Fibroblast of skin of abdomen (primary cell): ENCODE measurements at regions not wholly inside any gene's neighbourhood (a gene's known extent, or its start where the extent isn't known, plus 50 kb on each side); places are given as distances from the start of the nearest gene placed in this dataset.
A peak's percentile ranks its signal among the peaks of the same experiment; 100 is the strongest.
"Not testable (repeated sequence)": the region's sequence is repeated elsewhere in the genome, so short reads cannot be mapped to it uniquely, and the experiment has no call there.

ENCODE experiments used
- DNase-seq: peaks from one replicate; pipeline ENCODE4 v3.0.0-alpha.2; 2013

- DNase-seq = no peak
These were observed 467.6 kb downstream of the RNF144A start for GRCh38 chr2:7384773-7385349.

GRCh38 chr2:7390311-7390710 lies 473.1 kb downstream of the RNF144A start:
- not testable (repeated sequence) for DNase-seq

- DNase-seq = peak; percentile 20
These were observed 475.0 kb downstream of the RNF144A start for GRCh38 chr2:7392076-7392787.

- no peak for DNase-seq
These were observed 477.0 kb downstream of the RNF144A start for GRCh38 chr2:7394195-7394594.

- peak; percentile 9 for DNase-seq
These were observed 483.4 kb downstream of the RNF144A start for GRCh38 chr2:7400628-7401027.

- no peak for DNase-seq
These were observed 486.0 kb downstream of the RNF144A start for GRCh38 chr2:7403092-7403775.

GRCh38 chr2:7405861-7406715 lies 488.9 kb downstream of the RNF144A start:
- no peak for DNase-seq

GRCh38 chr2:7407001-7407400 lies 489.8 kb downstream of the RNF144A start:
- no peak for DNase-seq

- DNase-seq = no peak
These were observed 490.9 kb downstream of the RNF144A start for GRCh38 chr2:7407906-7408680.

- no peak for DNase-seq
These were observed 494.5 kb downstream of the RNF144A start for GRCh38 chr2:7411691-7412090.

GRCh38 chr2:7417845-7418742 lies 500.9 kb downstream of the RNF144A start:
- DNase-seq = no peak

- no peak for DNase-seq
These were observed 502.0 kb downstream of the RNF144A start for GRCh38 chr2:7419186-7419585.

GRCh38 chr2:7419814-7420311 lies 502.7 kb downstream of the RNF144A start:
- DNase-seq = no peak

GRCh38 chr2:7420530-7420929 lies 503.3 kb downstream of the RNF144A start:
- DNase-seq = no peak

GRCh38 chr2:7424481-7424880 lies 507.3 kb downstream of the RNF144A start:
- DNase-seq = no peak

- DNase-seq = peak; percentile 70
These were observed 510.3 kb downstream of the RNF144A start for GRCh38 chr2:7427293-7428060.

GRCh38 chr2:7428454-7429204 lies 511.4 kb downstream of the RNF144A start:
- no peak for DNase-seq

- DNase-seq = no peak
These were observed 512.5 kb downstream of the RNF144A start for GRCh38 chr2:7429733-7430132.

GRCh38 chr2:7430421-7430868 lies 513.2 kb downstream of the RNF144A start:
- DNase-seq = no peak
